ENCODE measurements at regions not wholly inside any gene's neighbourhood (a gene's known extent, or its start where the extent isn't known, plus 50 kb on each side); places are given as distances from the start of the nearest gene placed in this dataset.
A peak's percentile ranks its signal among the peaks of the same experiment; 100 is the strongest.

DNA sequence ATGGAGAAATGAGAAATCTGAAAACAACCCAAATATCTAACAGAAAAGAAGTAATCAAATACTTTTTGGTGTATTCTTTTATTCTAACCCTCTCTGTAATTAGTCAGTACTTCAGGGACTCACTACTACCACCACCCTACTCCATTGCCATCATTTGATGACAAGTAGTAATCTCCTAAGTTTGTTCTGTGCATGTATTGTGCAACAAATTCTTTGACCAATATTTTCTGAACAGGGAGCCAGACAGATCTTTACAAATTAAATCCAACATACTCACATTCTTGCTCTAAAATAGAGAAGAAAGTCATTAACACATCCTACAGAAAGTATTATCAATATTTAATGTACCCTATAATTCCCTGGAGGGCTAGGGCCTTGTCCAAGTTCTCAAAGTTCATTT, 1416.4 kb downstream of the DSC3 start:
- no peak for DNase-seq
- Histone ChIP-seq H3K9me3 (replicated peaks; ENCODE audit: control insufficient read depth, low read depth, low read length) (no peaks in the 10 kb centered on the region), H3K36me3 (ENCODE audit: control insufficient read depth, insufficient read depth, low read length) (no peaks in the 10 kb centered on the region), H3K4me1 (ENCODE audit: control insufficient read depth, insufficient read depth, low read length) (no peaks in the 10 kb centered on the region), H3K27ac (ENCODE audit: low read length) (no peak overlapping the region), H3K27me3 (ENCODE audit: control insufficient read depth, insufficient read depth, low read length) (no peaks in the 10 kb centered on the region), H3K4me3 (ENCODE audit: low read length) (no peak overlapping the region)

DNA sequence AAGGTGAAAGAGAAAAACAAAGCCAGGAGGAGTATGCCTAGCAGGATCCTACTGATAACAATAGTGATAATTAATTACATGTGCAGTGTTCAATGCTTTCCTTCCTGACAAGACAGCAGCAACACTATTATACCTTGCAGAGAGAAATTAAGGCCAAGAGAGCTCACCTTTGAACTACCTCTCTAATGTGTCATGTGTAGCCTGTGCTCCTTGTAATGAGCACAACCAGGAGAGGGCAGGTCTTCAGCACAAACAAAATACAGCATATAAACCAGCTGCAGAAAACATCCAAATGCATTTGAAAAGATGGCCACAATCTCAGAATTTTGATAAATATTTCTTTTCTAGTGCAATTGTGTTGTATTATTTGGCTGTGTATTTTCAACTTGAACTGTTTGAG, 1425.7 kb downstream of the DSC3 start:
- no peaks in the 10 kb centered on the region for H3K27me3 ChIP-seq (ENCODE audit: control insufficient read depth, insufficient read depth, low read length)
- H3K36me3 ChIP-seq (ENCODE audit: control insufficient read depth, insufficient read depth, low read length), result no peaks in the 10 kb centered on the region
- H3K9me3 ChIP-seq (replicated peaks; ENCODE audit: control insufficient read depth, low read depth, low read length), result peaks cover 2% of the 10 kb centered on the region
- no peak overlapping the region for H3K4me3 ChIP-seq (ENCODE audit: low read length)
- no peaks in the 10 kb centered on the region for H3K4me1 ChIP-seq (ENCODE audit: control insufficient read depth, insufficient read depth, low read length)
- no peak for DNase-seq
- no peak overlapping the region for H3K27ac ChIP-seq (ENCODE audit: low read length)

DNA sequence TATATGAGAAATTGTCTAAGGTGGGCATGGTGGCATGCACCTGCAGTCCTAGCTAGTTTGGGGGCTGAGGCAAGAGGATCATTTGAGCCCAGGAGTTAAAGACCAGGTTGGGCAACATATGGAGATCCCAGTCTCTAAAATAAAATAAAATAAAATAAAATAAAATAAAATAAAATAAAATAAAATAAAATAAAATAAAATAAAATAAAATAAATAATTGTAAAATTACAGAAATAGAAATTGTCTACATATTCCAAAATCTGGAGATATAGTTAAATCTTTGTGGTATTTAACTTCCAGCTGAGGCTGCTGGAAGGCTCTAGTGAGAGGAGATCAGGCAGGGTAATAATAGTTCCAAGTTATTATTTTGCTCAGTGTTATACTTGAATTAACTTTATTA, 1432.1 kb upstream of the CDH2 start:
- H3K4me1 ChIP-seq (ENCODE audit: control insufficient read depth, insufficient read depth, low read length), result no peaks in the 10 kb centered on the region
- peaks cover 12% of the 10 kb centered on the region for H3K9me3 ChIP-seq (replicated peaks; ENCODE audit: control insufficient read depth, low read depth, low read length)
- no peak overlapping the region for H3K27ac ChIP-seq (ENCODE audit: low read length)
- H3K27me3 ChIP-seq (ENCODE audit: control insufficient read depth, insufficient read depth, low read length), result no peaks in the 10 kb centered on the region
- no peak overlapping the region for H3K4me3 ChIP-seq (ENCODE audit: low read length)
- H3K36me3 ChIP-seq (ENCODE audit: control insufficient read depth, insufficient read depth, low read length), result no peaks in the 10 kb centered on the region
- no peak for DNase-seq

DNA sequence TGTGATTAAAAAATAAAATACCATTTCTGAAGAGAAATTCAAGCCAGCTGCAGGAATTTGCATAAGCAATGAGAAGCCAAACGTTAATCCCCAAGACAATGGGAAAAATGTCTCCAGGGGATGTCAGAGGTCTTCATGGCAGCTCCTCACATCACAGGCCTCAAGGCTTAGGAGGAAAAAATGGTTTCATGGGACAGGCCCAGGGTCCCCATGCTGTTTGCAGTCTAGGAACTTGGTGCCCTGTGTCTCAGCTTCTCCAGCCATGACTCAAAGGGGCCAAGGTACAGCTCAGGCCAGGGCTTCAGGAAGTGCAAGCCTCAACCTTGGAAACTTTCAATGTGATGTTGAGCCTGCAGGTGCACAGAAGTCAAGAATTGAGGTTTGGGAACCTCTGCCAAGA, 1428.4 kb upstream of the CDH2 start:
- no peaks in the 10 kb centered on the region for H3K27me3 ChIP-seq (ENCODE audit: control insufficient read depth, insufficient read depth, low read length)
- 80% methylated on average over 1 of the region's 1 CpG for WGBS (ENCODE audit: insufficient coverage)
- DNase-seq, result no peak
- H3K9me3 ChIP-seq (replicated peaks; ENCODE audit: control insufficient read depth, low read depth, low read length), result peaks cover 10% of the 10 kb centered on the region
- H3K27ac ChIP-seq (ENCODE audit: low read length), result no peak overlapping the region
- H3K4me1 ChIP-seq (ENCODE audit: control insufficient read depth, insufficient read depth, low read length), result no peaks in the 10 kb centered on the region
- no peak overlapping the region for H3K4me3 ChIP-seq (ENCODE audit: low read length)
- no peaks in the 10 kb centered on the region for H3K36me3 ChIP-seq (ENCODE audit: control insufficient read depth, insufficient read depth, low read length)

DNA sequence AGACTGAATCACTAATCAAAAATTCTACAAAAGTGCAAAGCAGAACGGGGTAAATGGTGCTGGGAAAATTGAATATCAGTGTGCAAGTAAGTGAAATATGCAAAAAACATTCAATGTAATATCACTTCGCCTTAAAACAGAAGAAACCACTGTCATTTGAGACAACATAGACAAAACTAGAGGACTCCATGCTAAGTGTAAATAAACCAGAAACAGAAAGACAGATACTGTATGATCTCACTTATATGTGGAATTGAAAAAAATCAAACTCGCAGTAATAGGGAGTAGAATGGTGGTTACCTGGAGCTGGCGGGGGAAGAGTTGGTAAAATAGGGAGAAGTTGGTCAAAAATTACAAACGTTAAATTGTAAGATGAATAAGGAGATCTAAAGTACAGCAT, 1420.0 kb upstream of the CDH2 start:
- H3K4me1 ChIP-seq (ENCODE audit: control insufficient read depth, insufficient read depth, low read length), result no peaks in the 10 kb centered on the region
- H3K4me3 ChIP-seq (ENCODE audit: low read length), result no peak overlapping the region
- H3K9me3 ChIP-seq (replicated peaks; ENCODE audit: control insufficient read depth, low read depth, low read length), result no peaks in the 10 kb centered on the region
- WGBS (ENCODE audit: insufficient coverage), result 90% methylated on average over 3 of the region's 5 CpGs
- H3K27me3 ChIP-seq (ENCODE audit: control insufficient read depth, insufficient read depth, low read length), result no peaks in the 10 kb centered on the region
- no peaks in the 10 kb centered on the region for H3K36me3 ChIP-seq (ENCODE audit: control insufficient read depth, insufficient read depth, low read length)
- DNase-seq, result no peak
- no peak overlapping the region for H3K27ac ChIP-seq (ENCODE audit: low read length)

DNA sequence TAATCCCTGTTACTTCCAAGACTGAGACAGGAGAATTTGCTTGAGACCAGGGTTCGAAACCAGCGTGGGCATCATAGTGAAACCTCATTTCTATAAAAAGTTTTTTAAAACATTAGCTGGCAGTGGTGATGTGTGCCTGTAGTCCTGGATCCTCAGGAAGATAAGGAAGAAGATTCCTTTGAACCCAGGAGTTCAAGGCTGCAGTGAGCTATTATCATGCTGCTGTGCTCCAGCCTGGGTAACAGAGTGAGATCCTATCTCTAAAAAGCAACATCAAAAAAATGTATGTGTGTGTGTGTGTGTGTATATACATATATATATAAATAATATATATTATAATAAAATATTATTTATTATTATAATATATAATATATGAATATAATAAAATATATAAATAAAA, 1417.6 kb upstream of the CDH2 start:
- DNase-seq, result no peak
- Histone ChIP-seq H3K36me3 (ENCODE audit: control insufficient read depth, insufficient read depth, low read length) (no peaks in the 10 kb centered on the region), H3K4me1 (ENCODE audit: control insufficient read depth, insufficient read depth, low read length) (no peaks in the 10 kb centered on the region), H3K27ac (ENCODE audit: low read length) (no peak overlapping the region), H3K4me3 (ENCODE audit: low read length) (no peak overlapping the region), H3K9me3 (replicated peaks; ENCODE audit: control insufficient read depth, low read depth, low read length) (no peaks in the 10 kb centered on the region), H3K27me3 (ENCODE audit: control insufficient read depth, insufficient read depth, low read length) (no peaks in the 10 kb centered on the region)
- WGBS (ENCODE audit: insufficient coverage), result no CpG with 5 or more reads among the region's 2 CpGs

DNA sequence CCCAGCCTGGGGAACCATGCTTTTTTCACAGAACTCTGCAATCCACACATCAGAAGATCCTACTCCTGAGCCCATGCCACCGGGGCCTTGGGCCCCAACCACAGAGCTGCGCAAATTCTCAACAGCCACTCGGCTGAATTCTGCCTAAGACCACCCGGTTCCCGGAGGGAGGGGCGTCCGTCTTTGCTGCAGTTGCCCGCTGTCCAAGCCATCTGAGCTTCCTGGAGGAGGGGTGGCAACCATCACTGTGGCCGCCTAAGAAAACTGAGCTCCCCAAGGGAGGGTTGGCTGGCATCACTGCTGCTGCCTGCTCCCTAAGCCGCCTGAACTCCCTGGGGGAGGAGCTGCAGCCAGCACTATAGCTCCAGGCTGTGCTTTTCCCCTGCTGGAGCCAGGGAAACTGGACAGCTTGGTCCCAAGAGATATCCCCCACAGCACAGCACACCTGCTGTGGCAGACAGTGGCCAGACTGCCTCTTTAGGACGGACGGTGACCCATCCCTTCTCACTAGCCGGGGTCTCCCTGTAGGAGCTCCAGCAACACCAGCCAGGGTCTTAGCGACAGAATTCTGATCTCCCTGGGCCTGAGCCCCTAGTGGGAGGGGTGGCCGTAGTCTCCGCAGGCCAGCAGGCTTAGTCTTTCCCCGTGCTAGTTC, 1411.6 kb upstream of the CDH2 start:
- Histone ChIP-seq H3K4me3 (ENCODE audit: low read length) (no peak overlapping the region), H3K27ac (ENCODE audit: low read length) (no peak overlapping the region), H3K36me3 (ENCODE audit: control insufficient read depth, insufficient read depth, low read length) (no peaks in the 10 kb centered on the region), H3K9me3 (replicated peaks; ENCODE audit: control insufficient read depth, low read depth, low read length) (peaks cover 12% of the 10 kb centered on the region), H3K4me1 (ENCODE audit: control insufficient read depth, insufficient read depth, low read length) (no peaks in the 10 kb centered on the region), H3K27me3 (ENCODE audit: control insufficient read depth, insufficient read depth, low read length) (no peaks in the 10 kb centered on the region)
- 94% methylated on average over 12 of the region's 17 CpGs for WGBS (ENCODE audit: insufficient coverage)
- no peak for DNase-seq

DNA sequence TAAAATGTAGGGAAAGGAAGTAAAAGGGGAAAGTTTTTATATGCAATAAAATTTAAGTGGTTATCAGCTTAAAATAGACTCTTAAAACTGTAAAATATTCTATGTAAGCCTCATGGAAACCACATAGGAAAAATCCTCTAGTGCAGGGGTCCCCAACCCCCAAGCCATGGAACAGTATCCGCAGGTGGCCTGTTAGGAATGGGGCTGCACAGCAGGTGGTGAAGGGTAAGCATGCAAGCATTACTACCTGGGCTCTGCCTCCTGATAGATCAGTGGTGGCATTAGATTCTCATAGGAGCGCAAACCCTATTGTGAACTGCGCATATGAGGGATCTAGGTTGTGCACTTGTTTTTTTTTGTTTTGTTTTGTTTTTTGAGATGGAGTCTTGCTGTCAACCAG, 1409.3 kb upstream of the CDH2 start:
- H3K9me3 ChIP-seq (replicated peaks; ENCODE audit: control insufficient read depth, low read depth, low read length), result peaks cover 14% of the 10 kb centered on the region
- no peaks in the 10 kb centered on the region for H3K36me3 ChIP-seq (ENCODE audit: control insufficient read depth, insufficient read depth, low read length)
- no peaks in the 10 kb centered on the region for H3K27me3 ChIP-seq (ENCODE audit: control insufficient read depth, insufficient read depth, low read length)
- WGBS (ENCODE audit: insufficient coverage), result 78% methylated on average over 1 of the region's 3 CpGs
- H3K27ac ChIP-seq (ENCODE audit: low read length), result no peak overlapping the region
- H3K4me1 ChIP-seq (ENCODE audit: control insufficient read depth, insufficient read depth, low read length), result no peaks in the 10 kb centered on the region
- no peak for DNase-seq
- no peak overlapping the region for H3K4me3 ChIP-seq (ENCODE audit: low read length)

DNA sequence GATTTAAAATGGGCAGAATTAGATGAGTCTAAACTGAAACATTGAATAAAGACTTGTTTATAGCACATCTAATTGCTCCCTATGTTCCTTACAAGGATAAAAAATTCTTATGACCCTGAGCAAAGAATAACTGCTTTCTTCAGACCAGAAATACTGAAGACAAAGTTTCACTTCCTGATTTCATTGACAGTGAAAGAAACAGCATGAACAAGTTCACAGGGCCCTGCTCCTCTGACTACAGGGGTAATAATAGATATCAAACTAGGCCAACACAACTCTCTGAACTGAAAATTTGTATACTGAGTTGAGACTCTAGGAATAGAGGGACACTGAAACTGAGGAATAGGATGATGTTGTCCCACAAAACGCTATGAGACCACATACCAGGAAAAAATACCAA, 1383.3 kb upstream of the CDH2 start:
- Histone ChIP-seq H3K27ac (ENCODE audit: low read length) (no peak overlapping the region), H3K4me1 (ENCODE audit: control insufficient read depth, insufficient read depth, low read length) (no peaks in the 10 kb centered on the region), H3K27me3 (ENCODE audit: control insufficient read depth, insufficient read depth, low read length) (no peaks in the 10 kb centered on the region), H3K36me3 (ENCODE audit: control insufficient read depth, insufficient read depth, low read length) (no peaks in the 10 kb centered on the region), H3K9me3 (replicated peaks; ENCODE audit: control insufficient read depth, low read depth, low read length) (peaks cover 3% of the 10 kb centered on the region), H3K4me3 (ENCODE audit: low read length) (no peak overlapping the region)
- WGBS (ENCODE audit: insufficient coverage), result no CpG with 5 or more reads among the region's 1 CpG
- peak; percentile 2 for DNase-seq

DNA sequence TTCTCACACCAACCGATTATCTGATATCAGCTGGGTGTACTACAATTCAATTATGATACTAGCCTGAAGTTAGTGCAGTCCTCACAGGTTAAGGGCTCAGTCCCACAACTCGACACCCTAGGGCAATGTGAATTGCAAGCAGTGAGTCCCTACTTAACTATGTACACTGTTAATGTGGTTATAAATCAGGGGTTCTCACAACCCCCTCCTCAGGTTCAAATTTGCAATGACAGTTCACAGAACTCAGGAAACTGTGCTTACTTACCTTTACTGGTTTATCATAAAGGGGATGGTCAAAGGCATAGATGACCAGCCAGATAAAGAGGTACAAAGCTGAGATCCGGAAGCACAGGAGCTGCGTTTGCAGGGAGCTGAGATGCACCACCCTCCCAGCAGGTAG, 1379.1 kb upstream of the CDH2 start:
- Histone ChIP-seq H3K27me3 (ENCODE audit: control insufficient read depth, insufficient read depth, low read length) (no peaks in the 10 kb centered on the region), H3K4me1 (ENCODE audit: control insufficient read depth, insufficient read depth, low read length) (no peaks in the 10 kb centered on the region), H3K36me3 (ENCODE audit: control insufficient read depth, insufficient read depth, low read length) (no peaks in the 10 kb centered on the region), H3K27ac (ENCODE audit: low read length) (no peak overlapping the region), H3K9me3 (replicated peaks; ENCODE audit: control insufficient read depth, low read depth, low read length) (peaks cover 3% of the 10 kb centered on the region), H3K4me3 (ENCODE audit: low read length) (no peak overlapping the region)
- no peak for DNase-seq
- WGBS (ENCODE audit: insufficient coverage), result no CpG with 5 or more reads among the region's 4 CpGs

DNA sequence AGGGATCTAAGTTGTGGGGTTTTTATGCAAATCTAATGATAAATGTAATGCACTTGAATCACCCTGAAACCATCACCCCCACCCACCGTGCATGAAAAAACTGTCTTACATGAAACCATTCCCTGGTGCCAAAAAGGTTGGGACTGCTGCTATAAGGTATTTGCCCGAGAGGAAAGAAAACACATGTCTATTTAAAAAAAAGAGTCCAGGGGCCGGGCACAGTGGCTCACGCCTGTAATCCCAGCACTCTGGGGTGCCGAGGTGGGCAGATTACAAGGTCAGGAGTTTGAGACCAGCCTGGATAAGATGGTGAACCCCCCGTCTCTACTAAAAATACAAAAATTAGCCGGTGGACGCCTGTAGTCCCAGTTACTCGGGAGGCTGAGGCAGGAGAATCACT, 1372.8 kb upstream of the CDH2 start:
- H3K27ac ChIP-seq (ENCODE audit: low read length), result no peak overlapping the region
- no peaks in the 10 kb centered on the region for H3K36me3 ChIP-seq (ENCODE audit: control insufficient read depth, insufficient read depth, low read length)
- H3K4me1 ChIP-seq (ENCODE audit: control insufficient read depth, insufficient read depth, low read length), result no peaks in the 10 kb centered on the region
- H3K9me3 ChIP-seq (replicated peaks; ENCODE audit: control insufficient read depth, low read depth, low read length), result peaks cover 4% of the 10 kb centered on the region
- DNase-seq, result no peak
- no peaks in the 10 kb centered on the region for H3K27me3 ChIP-seq (ENCODE audit: control insufficient read depth, insufficient read depth, low read length)
- WGBS (ENCODE audit: insufficient coverage), result 94% methylated on average over 3 of the region's 9 CpGs
- H3K4me3 ChIP-seq (ENCODE audit: low read length), result no peak overlapping the region

All from muscle of leg (tissue), 3 donors.